ENCODE measurements at regions not wholly inside any gene's neighbourhood (a gene's known extent, or its start where the extent isn't known, plus 50 kb on each side); places are given as distances from the start of the nearest gene placed in this dataset.
"Not testable (repeated sequence)": the region's sequence is repeated elsewhere in the genome, so short reads cannot be mapped to it uniquely, and the experiment has no call there.

DNA sequence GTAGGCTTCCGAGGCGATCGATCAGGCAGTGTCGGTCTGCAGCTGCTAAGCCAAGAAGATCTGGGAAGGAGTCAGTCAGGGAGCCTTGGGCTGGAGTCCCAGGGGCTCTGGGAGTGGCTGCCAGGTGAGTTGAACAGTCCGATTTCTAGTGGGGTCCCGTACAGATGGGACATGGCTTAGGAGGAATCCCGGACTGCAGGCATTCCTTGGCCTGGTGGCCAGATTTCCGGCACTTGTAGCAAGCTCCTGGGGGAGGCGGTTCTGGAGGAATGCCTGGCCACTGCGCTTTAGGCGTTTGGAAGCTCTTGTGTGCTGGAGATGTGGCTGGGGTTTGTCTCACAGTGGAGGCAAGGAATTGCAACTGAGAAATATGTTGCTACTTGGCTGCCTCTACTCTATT lies 64.3 kb upstream of the FAM90A1 start:
- H3K4me2 ChIP-seq (ENCODE audit: insufficient read depth in 1 of 2, low read depth in 2 of 2, low read length in 2 of 2); H4K8ac ChIP-seq (ENCODE audit: extremely low read depth, insufficient read depth, low read length); H3K18ac ChIP-seq (ENCODE audit: extremely low read depth, low read length); H3K14ac ChIP-seq (ENCODE audit: insufficient read length); DNase-seq (ENCODE audit: low read depth in 1 of 2, low spot score in 2 of 2); H3K23ac ChIP-seq (ENCODE audit: insufficient read length); H3K79me1 ChIP-seq (ENCODE audit: low read depth, low read length); H3K23me2 ChIP-seq (ENCODE audit: low read depth, low read length); H2AK5ac ChIP-seq (ENCODE audit: low read depth, low read length); H3K36me3 ChIP-seq (ENCODE audit: control insufficient read depth in 2 of 4, insufficient read depth in 4 of 4, low read length in 3 of 4); H3K79me2 ChIP-seq (ENCODE audit: control insufficient read depth in 1 of 2, insufficient read depth in 2 of 2, low read length in 2 of 2); H3K27me3 ChIP-seq (replicated peaks in 1 of 4; ENCODE audit: control insufficient read depth in 3 of 4, extremely low read depth in 1 of 4, insufficient read depth in 3 of 4, low read length in 3 of 4); H3K4me3 ChIP-seq (ENCODE audit: extremely low read depth in 1 of 4, insufficient read depth in 2 of 4, low read depth in 3 of 4, low read length in 4 of 4); H3K9me3 ChIP-seq (ENCODE audit: insufficient read depth in 2 of 2, low read depth in 1 of 2, low read length in 1 of 2); POLR2A ChIA-PET (ENCODE audit: partially characterized antibody); H2BK12ac ChIP-seq (ENCODE audit: low read depth, low read length); H2BK20ac ChIP-seq (ENCODE audit: low read length); H3K27ac ChIP-seq (ENCODE audit: low read depth, low read length); H4K91ac ChIP-seq (replicated peaks; ENCODE audit: insufficient read length, low read length); H3K4me1 ChIP-seq (replicated peaks in 1 of 4; ENCODE audit: control insufficient read depth in 3 of 4, insufficient read depth in 4 of 4, low read length in 3 of 4); FAIRE-seq; H4K5ac ChIP-seq (ENCODE audit: insufficient read length, low read depth, low read length); H2AFZ ChIP-seq (ENCODE audit: low read length); H2BK5ac ChIP-seq (ENCODE audit: low read depth, low read length); H2BK120ac ChIP-seq (replicated peaks; ENCODE audit: low read depth, low read length); H2BK15ac ChIP-seq (ENCODE audit: low read length); H3K4ac ChIP-seq (replicated peaks; ENCODE audit: insufficient read length, low read depth, low read length); H4K20me1 ChIP-seq (replicated peaks in 1 of 2; ENCODE audit: control insufficient read depth in 1 of 2, insufficient read depth in 2 of 2, low read length in 2 of 2); H3K9ac ChIP-seq (replicated peaks in 1 of 4; ENCODE audit: extremely low read depth in 1 of 4, low read depth in 3 of 4, low read length in 3 of 4); CTCF ChIA-PET (ENCODE audit: partially characterized antibody); H3K56ac ChIP-seq (replicated peaks; ENCODE audit: insufficient read length, low read depth, low read length): not testable (repeated sequence)
- WGBS, 2 experiments (ENCODE audit: extremely low coverage in 1 of 2, insufficient coverage in 1 of 2, insufficient read length in 1 of 2, insufficient replicate concordance in 2 of 2, low coverage in 1 of 2, low lambda C conversion rate in 2 of 2, missing lambda C conversion rate in 1 of 2) = 99% methylated on average over 11 of the region's 11 CpGs; no CpG with 5 or more reads in 1 of the 2 experiments

DNA sequence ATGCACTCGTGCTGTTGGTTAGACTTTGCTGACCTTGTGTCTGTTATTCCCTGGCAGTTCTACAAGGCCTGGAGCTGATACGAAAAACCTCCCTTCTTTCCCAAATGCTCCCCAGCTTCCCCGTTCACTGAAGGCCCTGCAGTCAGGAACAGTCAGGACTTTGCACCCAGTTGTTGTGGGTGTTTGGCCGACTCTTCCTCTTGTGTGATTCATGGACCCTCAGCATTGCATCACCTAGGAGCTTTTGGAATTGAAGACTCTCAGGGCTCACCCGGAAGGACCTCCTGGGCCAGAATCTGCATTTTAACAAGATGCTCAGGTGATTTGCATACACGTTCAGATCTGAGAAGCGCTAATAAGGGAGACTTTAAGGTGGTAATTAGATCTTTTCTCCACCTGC lies 67.2 kb upstream of the FAM90A1 start:
- H2BK15ac ChIP-seq (ENCODE audit: low read length); H4K8ac ChIP-seq (ENCODE audit: extremely low read depth, insufficient read depth, low read length); H3K18ac ChIP-seq (ENCODE audit: extremely low read depth, low read length); H4K5ac ChIP-seq (ENCODE audit: insufficient read length, low read depth, low read length); POLR2A ChIA-PET (ENCODE audit: partially characterized antibody); H3K79me2 ChIP-seq (ENCODE audit: control insufficient read depth in 1 of 2, insufficient read depth in 2 of 2, low read length in 2 of 2); H4K91ac ChIP-seq (replicated peaks; ENCODE audit: insufficient read length, low read length); H3K56ac ChIP-seq (replicated peaks; ENCODE audit: insufficient read length, low read depth, low read length); H4K20me1 ChIP-seq (replicated peaks in 1 of 2; ENCODE audit: control insufficient read depth in 1 of 2, insufficient read depth in 2 of 2, low read length in 2 of 2); H3K4me1 ChIP-seq (replicated peaks in 1 of 4; ENCODE audit: control insufficient read depth in 3 of 4, insufficient read depth in 4 of 4, low read length in 3 of 4); CTCF ChIA-PET (ENCODE audit: partially characterized antibody); H2BK120ac ChIP-seq (replicated peaks; ENCODE audit: low read depth, low read length); H2AK5ac ChIP-seq (ENCODE audit: low read depth, low read length); H2AFZ ChIP-seq (ENCODE audit: low read length); H2BK20ac ChIP-seq (ENCODE audit: low read length); H2BK12ac ChIP-seq (ENCODE audit: low read depth, low read length); H3K79me1 ChIP-seq (ENCODE audit: low read depth, low read length); H3K14ac ChIP-seq (ENCODE audit: insufficient read length); FAIRE-seq; H3K9ac ChIP-seq (replicated peaks in 1 of 4; ENCODE audit: extremely low read depth in 1 of 4, low read depth in 3 of 4, low read length in 3 of 4); H3K23me2 ChIP-seq (ENCODE audit: low read depth, low read length); H2BK5ac ChIP-seq (ENCODE audit: low read depth, low read length); H3K23ac ChIP-seq (ENCODE audit: insufficient read length); DNase-seq (ENCODE audit: low read depth in 1 of 2, low spot score in 2 of 2); H3K4me2 ChIP-seq (ENCODE audit: insufficient read depth in 1 of 2, low read depth in 2 of 2, low read length in 2 of 2); H3K36me3 ChIP-seq (ENCODE audit: control insufficient read depth in 2 of 4, insufficient read depth in 4 of 4, low read length in 3 of 4); H3K27me3 ChIP-seq (replicated peaks in 1 of 4; ENCODE audit: control insufficient read depth in 3 of 4, extremely low read depth in 1 of 4, insufficient read depth in 3 of 4, low read length in 3 of 4); H3K4ac ChIP-seq (replicated peaks; ENCODE audit: insufficient read length, low read depth, low read length); H3K9me3 ChIP-seq (ENCODE audit: insufficient read depth in 2 of 2, low read depth in 1 of 2, low read length in 1 of 2); H3K27ac ChIP-seq (ENCODE audit: low read depth, low read length); H3K4me3 ChIP-seq (ENCODE audit: extremely low read depth in 1 of 4, insufficient read depth in 2 of 4, low read depth in 3 of 4, low read length in 4 of 4): not testable (repeated sequence)
- WGBS, 2 experiments (ENCODE audit: extremely low coverage in 1 of 2, insufficient coverage in 1 of 2, insufficient read length in 1 of 2, insufficient replicate concordance in 2 of 2, low coverage in 1 of 2, low lambda C conversion rate in 2 of 2, missing lambda C conversion rate in 1 of 2) = 88% methylated on average over 7 of the region's 7 CpGs; no CpG with 5 or more reads in 1 of the 2 experiments
